ENCODE measurements at regions not wholly inside any gene's neighbourhood (a gene's known extent, or its start where the extent isn't known, plus 50 kb on each side); places are given as distances from the start of the nearest gene placed in this dataset.

DNA sequence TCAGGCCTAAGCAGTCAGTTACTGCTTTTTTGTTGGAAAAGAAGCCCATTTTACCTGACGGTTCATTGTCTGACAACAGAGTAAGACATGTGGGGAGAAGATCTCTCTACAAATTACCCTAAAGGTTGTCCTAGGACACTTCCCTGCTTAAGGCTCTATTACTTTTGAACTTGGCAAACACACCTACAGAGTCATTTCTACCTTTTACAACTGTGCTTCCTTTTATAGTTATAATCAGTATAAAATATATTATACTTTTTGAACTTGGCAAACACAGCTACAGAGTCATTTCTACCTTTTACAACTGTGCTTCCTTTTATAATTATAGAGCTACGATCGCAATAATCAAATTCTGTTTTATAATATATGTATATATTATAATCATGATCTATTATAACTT lies 215.0 kb downstream of the TPRG1 start:
- TF ChIP-seq, protein P1, sequence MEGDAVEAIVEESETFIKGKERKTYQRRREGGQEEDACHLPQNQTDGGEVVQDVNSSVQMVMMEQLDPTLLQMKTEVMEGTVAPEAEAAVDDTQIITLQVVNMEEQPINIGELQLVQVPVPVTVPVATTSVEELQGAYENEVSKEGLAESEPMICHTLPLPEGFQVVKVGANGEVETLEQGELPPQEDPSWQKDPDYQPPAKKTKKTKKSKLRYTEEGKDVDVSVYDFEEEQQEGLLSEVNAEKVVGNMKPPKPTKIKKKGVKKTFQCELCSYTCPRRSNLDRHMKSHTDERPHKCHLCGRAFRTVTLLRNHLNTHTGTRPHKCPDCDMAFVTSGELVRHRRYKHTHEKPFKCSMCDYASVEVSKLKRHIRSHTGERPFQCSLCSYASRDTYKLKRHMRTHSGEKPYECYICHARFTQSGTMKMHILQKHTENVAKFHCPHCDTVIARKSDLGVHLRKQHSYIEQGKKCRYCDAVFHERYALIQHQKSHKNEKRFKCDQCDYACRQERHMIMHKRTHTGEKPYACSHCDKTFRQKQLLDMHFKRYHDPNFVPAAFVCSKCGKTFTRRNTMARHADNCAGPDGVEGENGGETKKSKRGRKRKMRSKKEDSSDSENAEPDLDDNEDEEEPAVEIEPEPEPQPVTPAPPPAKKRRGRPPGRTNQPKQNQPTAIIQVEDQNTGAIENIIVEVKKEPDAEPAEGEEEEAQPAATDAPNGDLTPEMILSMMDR (conservative IDR thresholded peaks at IDR 0.05): no peak
- TF ChIP-seq ZFX (IDR thresholded peaks at IDR 0.05): no peak

All from C4-2B (cell line).